Ishikawa (cell line): ENCODE measurements at regions not wholly inside any gene's neighbourhood (a gene's known extent, or its start where the extent isn't known, plus 50 kb on each side); places are given as distances from the start of the nearest gene placed in this dataset.

ENCODE experiments used
- CEBPB ChIP-seq: IDR thresholded peaks from 2 replicates; pipeline ENCODE4 v1.6.1; 2012
- CREB1 ChIP-seq: IDR thresholded peaks from 2 replicates; pipeline ENCODE4 v1.6.1; 2012; ENCODE audit warnings: low read depth
- EGR1 ChIP-seq: IDR thresholded peaks from 2 replicates; pipeline ENCODE4 v1.6.1; 2012
- EP300 ChIP-seq: IDR thresholded peaks from 2 replicates; pipeline ENCODE4 v1.6.1; 2012; ENCODE audit warnings: borderline replicate concordance
- FOXM1 ChIP-seq: IDR thresholded peaks from 2 replicates; pipeline ENCODE4 v1.6.1; 2012; ENCODE audit warnings: low read depth, borderline replicate concordance
- MAX ChIP-seq: IDR thresholded peaks from 2 replicates; pipeline ENCODE4 v1.6.1; 2012
- NFIC ChIP-seq: IDR thresholded peaks from 2 replicates; pipeline ENCODE4 v1.6.1; 2012
- RAD21 ChIP-seq: IDR thresholded peaks from 2 replicates; pipeline ENCODE4 v1.6.1; 2012; ENCODE audit warnings: low read depth
- REST ChIP-seq: IDR thresholded peaks from 2 replicates; pipeline ENCODE4 v1.6.1; 2012; ENCODE audit warnings: low read depth, mild to moderate bottlenecking
- TAF1 ChIP-seq: IDR thresholded peaks from 2 replicates; pipeline ENCODE4 v1.6.1; 2012; ENCODE audit warnings: low read depth, mild to moderate bottlenecking
- TCF12 ChIP-seq: IDR thresholded peaks from 2 replicates; pipeline ENCODE4 v1.6.1; 2012; ENCODE audit warnings: low read depth
- TEAD4 ChIP-seq: IDR thresholded peaks from 2 replicates; pipeline ENCODE4 v1.6.1; 2012
- USF1 ChIP-seq: IDR thresholded peaks from 2 replicates; pipeline ENCODE4 v1.6.1; 2012
- YY1 ChIP-seq: IDR thresholded peaks from 2 replicates; pipeline ENCODE4 v1.6.1; 2012; ENCODE audit warnings: low read depth
- ZBTB7A ChIP-seq: IDR thresholded peaks from 2 replicates; pipeline ENCODE4 v1.6.1; 2012; ENCODE audit warnings: low read depth

GRCh38 chr11:71323876-71324526 lies 71.6 kb upstream of the SHANK2 start:
- TF ChIP-seq TAF1 (no peak), EGR1 (no peak), FOXM1 (no peak), NFIC (no peak), REST (no peak), RAD21 (no peak), ZBTB7A (no peak), TCF12 (no peak), CREB1 (no peak), YY1 (no peak), TEAD4 (no peak), EP300 (no peak)

GRCh38 chr11:71322861-71323582 lies 70.6 kb upstream of the SHANK2 start:
- no peak for TF ChIP-seq RAD21
- TF ChIP-seq TEAD4 = no peak
- TF ChIP-seq FOXM1 = no peak
- TF ChIP-seq TAF1 = no peak
- no peak for TF ChIP-seq CEBPB
- TF ChIP-seq YY1 = no peak
- TF ChIP-seq EP300 = no peak
- no peak for TF ChIP-seq ZBTB7A
- no peak for TF ChIP-seq USF1
- TF ChIP-seq NFIC = no peak
- no peak for TF ChIP-seq CREB1
- no peak for TF ChIP-seq MAX
- no peak for TF ChIP-seq REST
- no peak for TF ChIP-seq EGR1

- TF ChIP-seq TCF12 (no peak), REST (no peak), FOXM1 (no peak), CEBPB (no peak), EGR1 (no peak)
Measured at GRCh38 chr11:71322192-71322735, 69.9 kb upstream of the SHANK2 start.

GRCh38 chr11:71321433-71322191 lies 69.2 kb upstream of the SHANK2 start:
- TF ChIP-seq FOXM1 = no peak
- no peak for TF ChIP-seq TAF1
- no peak for TF ChIP-seq YY1
- TF ChIP-seq TCF12 = no peak
- no peak for TF ChIP-seq CREB1
- TF ChIP-seq MAX = no peak
